DMS79 treated with DMSO at 0.1 percent for 48 hours (cell line): ENCODE measurements at regions not wholly inside any gene's neighbourhood (a gene's known extent, or its start where the extent isn't known, plus 50 kb on each side); places are given as distances from the start of the nearest gene placed in this dataset.

ENCODE experiments used
- DNase-seq: peaks from one replicate; lab custom pipeline; 2025; lab: John Stamatoyannopoulos, UW

- no peak for DNase-seq
Observed at GRCh38 chr11:101401245-101401644, 182.6 kb downstream of the TRPC6 start.

GRCh38 chr11:101397979-101398378, 185.8 kb downstream of the TRPC6 start:
- DNase-seq = no peak

GRCh38 chr11:101390539-101390938, 193.3 kb downstream of the TRPC6 start:
- DNase-seq = no peak

- no peak for DNase-seq
Observed at GRCh38 chr11:101369835-101370234, 214.0 kb downstream of the TRPC6 start.

GRCh38 chr11:101363706-101364275, 220.0 kb downstream of the TRPC6 start:
- no peak for DNase-seq

GRCh38 chr11:101362643-101363042, 221.2 kb downstream of the TRPC6 start:
- DNase-seq = no peak

- DNase-seq = no peak
Observed at GRCh38 chr11:101357771-101358170, 226.0 kb downstream of the TRPC6 start.

- no peak for DNase-seq
Observed at GRCh38 chr11:101354801-101355200, 225.2 kb upstream of the PGR start.

- DNase-seq = no peak
Observed at GRCh38 chr11:101348786-101349185, 219.2 kb upstream of the PGR start.

- no peak for DNase-seq
Observed at GRCh38 chr11:101346591-101346990, 217.0 kb upstream of the PGR start.

- DNase-seq = no peak
Observed at GRCh38 chr11:101345891-101346290, 216.3 kb upstream of the PGR start.

GRCh38 chr11:101342307-101342706, 212.7 kb upstream of the PGR start:
- DNase-seq = no peak

- DNase-seq = no peak
Observed at GRCh38 chr11:101341578-101341977, 212.0 kb upstream of the PGR start.

GRCh38 chr11:101336858-101337257, 207.2 kb upstream of the PGR start:
- peak; percentile 13 for DNase-seq

- no peak for DNase-seq
Observed at GRCh38 chr11:101336155-101336554, 206.5 kb upstream of the PGR start.

GRCh38 chr11:101334581-101334980, 205.0 kb upstream of the PGR start:
- DNase-seq = no peak

GRCh38 chr11:101331411-101331810, 201.8 kb upstream of the PGR start:
- no peak for DNase-seq

- DNase-seq = no peak
Observed at GRCh38 chr11:101327908-101328307, 198.3 kb upstream of the PGR start.

- no peak for DNase-seq
Observed at GRCh38 chr11:101326141-101326540, 196.5 kb upstream of the PGR start.

- no peak for DNase-seq
Observed at GRCh38 chr11:101323997-101324396, 194.4 kb upstream of the PGR start.

GRCh38 chr11:101321222-101321621, 191.6 kb upstream of the PGR start:
- DNase-seq = no peak

GRCh38 chr11:101306721-101307120, 177.1 kb upstream of the PGR start:
- no peak for DNase-seq

GRCh38 chr11:101305496-101305895, 175.9 kb upstream of the PGR start:
- no peak for DNase-seq

- DNase-seq = no peak
Observed at GRCh38 chr11:101299210-101299609, 169.6 kb upstream of the PGR start.

- no peak for DNase-seq
Observed at GRCh38 chr11:101296896-101297295, 167.3 kb upstream of the PGR start.
